GM04504 (cell line): ENCODE measurements at regions not wholly inside any gene's neighbourhood (a gene's known extent, or its start where the extent isn't known, plus 50 kb on each side); places are given as distances from the start of the nearest gene placed in this dataset.

Experiments used
- DNase-seq: peaks from one replicate; pipeline ENCODE4 v3.0.0-alpha.2; 2012; ENCODE audit warnings: low read depth

- no peak for DNase-seq
These were observed 135.1 kb downstream of the EDN3 start for GRCh38 chr20:59435518-59435917.

GRCh38 chr20:59437601-59438031 lies 137.2 kb downstream of the EDN3 start:
- no peak for DNase-seq

DNA sequence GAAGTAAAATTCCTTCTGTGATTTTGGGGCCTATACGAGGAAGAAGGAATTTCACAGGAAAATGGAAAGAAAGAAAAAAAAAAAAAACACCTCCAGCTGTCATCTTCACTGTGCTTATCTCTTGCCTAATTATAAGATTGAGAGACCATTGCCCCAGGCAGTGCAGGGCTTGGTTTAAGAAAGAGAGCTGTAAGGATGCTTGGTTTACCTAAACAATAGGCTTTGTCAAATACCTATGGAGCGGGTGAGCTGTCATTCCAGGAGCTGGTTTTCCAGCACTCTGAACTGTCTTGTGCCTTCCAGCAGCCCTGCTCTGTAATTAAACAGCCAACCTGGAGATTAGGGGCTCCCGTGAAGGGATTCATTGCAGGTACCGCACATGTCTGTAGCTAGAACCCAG lies 137.8 kb downstream of the EDN3 start:
- DNase-seq: no peak

GRCh38 chr20:59439243-59439642 lies 138.8 kb downstream of the EDN3 start:
- no peak for DNase-seq

- no peak for DNase-seq
These were observed 140.9 kb downstream of the EDN3 start for GRCh38 chr20:59441306-59441705.

DNA sequence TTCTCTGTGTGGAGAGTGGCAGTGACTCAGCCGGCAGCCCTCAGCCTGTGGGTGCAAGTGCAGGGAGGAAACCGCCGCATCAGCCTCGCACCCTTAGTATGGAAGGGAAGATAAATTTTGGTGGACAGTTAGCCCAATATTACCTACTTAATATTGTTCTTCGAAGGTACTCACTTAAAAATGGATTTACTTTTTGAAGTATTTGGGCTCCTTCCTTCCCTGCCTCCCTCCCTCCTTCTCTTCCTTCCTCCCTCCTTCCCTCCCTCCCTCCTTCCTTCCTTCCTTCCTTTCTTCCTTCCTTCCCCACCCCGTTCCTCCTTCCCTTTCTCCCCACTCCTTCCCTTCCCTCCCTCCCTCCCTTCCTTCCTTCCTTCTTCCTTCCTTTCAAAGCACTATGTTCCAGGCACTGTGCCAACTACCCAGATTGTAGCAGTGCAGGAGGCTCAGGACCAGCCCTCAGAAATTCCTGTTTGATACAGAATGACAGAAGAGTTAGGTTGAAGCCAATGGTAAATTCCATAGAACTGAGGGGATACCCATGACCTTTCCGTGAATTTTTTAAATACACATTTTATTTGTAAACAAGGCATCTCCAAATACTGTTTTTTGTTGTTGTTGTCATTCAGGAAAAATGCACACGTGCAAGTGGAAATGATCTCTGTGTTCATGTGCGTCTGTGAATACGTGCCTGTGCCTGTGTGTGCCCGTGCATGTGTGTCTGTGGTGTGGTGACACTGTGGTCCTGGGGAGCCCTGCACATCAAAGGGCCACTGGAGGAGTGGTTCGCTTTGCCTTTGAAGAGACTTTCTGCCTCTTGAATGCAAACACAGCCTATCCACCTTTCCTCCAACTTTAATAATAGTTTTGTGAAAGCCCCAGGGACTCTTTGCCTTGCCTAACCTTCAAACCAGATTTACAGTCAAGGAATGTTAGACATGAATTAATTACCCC lies 141.7 kb downstream of the EDN3 start:
- no peak for DNase-seq

- DNase-seq: no peak
These were observed 143.1 kb downstream of the EDN3 start for GRCh38 chr20:59443550-59443949.

DNA sequence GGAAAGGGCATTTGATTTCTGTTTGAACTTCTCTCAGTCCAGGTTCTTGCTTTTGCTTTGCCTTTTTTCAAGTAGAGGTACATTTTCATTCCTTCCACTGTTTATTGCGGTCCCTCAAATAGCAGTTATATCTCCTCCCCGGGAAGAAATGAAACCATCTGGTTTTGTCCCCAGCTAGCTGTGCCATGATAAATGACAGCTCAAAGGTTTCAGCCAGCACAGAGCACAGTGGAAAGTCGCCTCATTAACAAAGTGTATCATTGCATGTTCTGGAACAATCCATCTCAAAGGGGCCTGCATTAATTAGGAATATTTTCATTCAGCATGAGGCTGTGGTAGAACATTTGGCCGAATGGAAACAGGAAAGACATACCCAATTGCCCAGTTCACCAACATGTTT lies 146.0 kb downstream of the EDN3 start:
- no peak for DNase-seq

DNA sequence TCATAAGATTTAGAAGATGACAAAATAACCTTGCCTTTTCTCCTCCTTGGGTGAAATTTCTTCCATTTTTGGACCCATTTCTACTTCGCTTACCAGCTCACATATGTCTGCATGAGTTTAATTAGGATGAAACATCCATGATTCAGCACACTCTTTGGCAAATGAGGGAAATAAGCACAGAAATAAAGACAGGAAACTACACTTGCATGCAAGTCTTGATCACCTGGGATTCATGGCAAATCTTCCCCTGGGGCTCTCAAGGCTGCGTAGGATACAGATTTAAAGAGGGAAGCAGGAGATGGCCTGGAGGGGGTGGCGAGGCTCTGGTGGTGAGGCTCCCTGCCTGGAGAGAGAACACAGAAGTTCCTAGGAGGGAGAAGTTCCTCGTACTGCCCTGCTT lies 147.8 kb downstream of the EDN3 start:
- no peak for DNase-seq

DNA sequence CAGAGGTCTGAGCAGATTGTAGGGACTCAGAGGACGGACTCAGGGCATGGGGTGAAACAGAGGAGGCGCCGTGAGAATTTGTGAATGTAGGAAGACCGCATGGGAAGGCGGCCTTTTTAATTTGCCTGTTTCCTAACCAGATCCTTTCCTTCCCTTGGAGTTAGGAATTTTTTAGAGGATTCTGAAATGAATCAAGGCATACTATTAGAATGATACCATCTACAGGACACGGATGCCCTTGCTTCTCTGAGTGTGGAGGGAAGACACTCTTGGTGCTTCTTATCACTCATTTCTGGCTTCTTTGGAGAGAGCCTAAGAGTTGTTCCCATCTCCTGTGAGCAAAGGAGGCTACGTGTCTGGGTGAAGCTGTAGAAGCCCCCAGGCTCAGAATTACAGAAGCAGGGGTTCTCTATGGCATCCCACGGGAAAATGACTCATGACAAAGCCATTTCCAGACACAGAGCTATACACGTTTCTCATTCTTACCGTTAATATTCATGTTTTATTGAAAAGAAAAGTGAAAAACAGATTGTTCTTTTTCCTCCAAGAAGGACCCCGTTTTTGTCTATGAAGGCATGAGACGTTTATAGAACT lies 148.5 kb downstream of the EDN3 start:
- DNase-seq: no peak

DNA sequence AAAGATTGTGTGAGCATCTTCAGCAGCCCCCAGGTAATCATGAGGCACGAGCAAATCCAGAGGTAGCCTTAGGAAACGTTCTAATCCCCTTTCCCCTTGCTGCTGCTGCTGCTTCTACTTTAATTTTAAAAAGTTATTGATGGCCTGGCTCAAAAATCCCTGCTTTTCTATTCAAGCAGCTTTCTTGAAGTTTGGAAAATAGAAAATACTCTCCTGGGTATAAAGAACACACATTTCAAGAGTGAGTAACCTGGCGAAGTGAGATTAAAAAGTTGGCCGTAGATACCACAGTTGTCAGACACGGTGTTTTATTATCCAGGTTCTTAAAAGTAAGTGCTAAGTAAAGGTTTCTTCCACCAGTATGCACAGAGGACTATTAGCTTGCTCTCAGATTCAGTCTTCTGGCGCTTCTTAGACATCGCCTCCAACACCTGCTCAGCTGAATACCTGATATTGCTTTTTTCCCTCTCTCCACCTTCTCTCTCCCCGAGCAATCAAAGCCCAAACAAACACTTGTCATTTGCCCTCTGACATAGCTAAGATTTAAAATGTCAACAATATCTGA lies 150.7 kb downstream of the EDN3 start:
- no peak for DNase-seq

GRCh38 chr20:59451641-59452040 lies 151.2 kb downstream of the EDN3 start:
- DNase-seq: no peak

DNA sequence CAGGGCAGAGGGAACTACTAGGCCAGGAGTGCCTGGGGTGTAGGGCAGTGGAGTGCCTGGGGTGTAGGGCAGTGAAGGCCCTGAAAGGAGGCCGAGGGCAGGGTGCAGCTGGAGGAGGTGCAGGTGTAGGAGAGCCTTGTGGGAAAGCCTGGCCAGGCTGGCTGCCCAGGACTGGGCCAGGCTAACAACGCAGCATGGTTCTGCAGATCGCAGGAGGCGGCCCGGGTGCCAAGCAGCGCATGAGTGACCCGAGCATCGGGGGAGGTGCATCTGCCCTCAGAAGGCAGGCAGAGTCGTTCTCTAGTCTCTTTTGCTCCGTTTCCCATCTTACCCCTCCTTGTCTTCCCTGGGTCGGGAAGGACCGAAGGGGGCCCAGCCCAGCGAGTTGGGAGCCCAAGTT lies 151.5 kb upstream of the PHACTR3 start:
- no peak for DNase-seq

- DNase-seq: no peak
These were observed 150.4 kb upstream of the PHACTR3 start for GRCh38 chr20:59453759-59454560.

GRCh38 chr20:59455402-59456341 lies 148.7 kb upstream of the PHACTR3 start:
- no peak for DNase-seq

- DNase-seq: no peak
These were observed 147.7 kb upstream of the PHACTR3 start for GRCh38 chr20:59456342-59457279.

- no peak for DNase-seq
These were observed 145.7 kb upstream of the PHACTR3 start for GRCh38 chr20:59458645-59459044.

GRCh38 chr20:59459586-59459985 lies 144.8 kb upstream of the PHACTR3 start:
- no peak for DNase-seq

DNA sequence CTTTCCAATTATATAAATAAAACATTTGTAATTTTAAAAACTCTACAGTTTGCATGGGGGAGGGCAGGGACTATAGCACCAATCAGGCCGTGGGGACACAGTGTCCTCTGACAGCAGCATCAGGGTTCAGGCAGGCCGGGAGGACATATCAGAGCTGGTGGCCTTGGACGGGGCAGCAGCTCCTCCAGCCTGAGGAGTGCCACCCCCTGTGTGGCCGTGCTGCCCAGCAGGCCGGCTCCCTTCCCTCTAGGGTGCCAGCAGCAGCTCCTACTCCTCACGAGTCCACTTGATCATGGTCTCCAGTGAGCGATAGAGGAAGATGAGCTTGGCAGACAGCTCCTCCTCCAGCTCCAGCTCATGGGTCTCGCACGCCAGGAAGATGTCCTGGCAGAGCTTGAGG lies 144.0 kb upstream of the PHACTR3 start:
- no peak for DNase-seq

DNA sequence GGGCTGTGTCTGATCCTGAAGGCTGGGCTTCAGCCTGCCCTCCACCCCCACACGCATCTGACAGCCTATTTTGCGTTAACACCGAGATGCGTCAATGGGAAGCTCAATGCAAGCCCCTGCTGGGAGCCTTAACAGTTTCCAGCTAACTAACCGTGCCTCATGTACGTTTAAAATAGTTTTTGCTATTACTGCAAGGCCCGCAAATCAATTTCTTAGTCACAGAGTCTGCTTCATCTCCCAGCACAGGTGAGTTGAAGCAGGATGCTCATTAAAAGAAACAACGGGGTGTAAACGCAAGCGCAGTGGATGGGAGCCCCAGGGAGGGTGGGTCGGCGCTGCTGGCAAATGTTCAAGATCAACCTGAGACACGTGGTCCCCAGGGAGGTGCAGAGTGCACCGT lies 142.8 kb upstream of the PHACTR3 start:
- no peak for DNase-seq
